Naive thymus-derived CD4-positive, alpha-beta T cell (primary cell): ENCODE measurements at regions not wholly inside any gene's neighbourhood (a gene's known extent, or its start where the extent isn't known, plus 50 kb on each side); places are given as distances from the start of the nearest gene placed in this dataset.
"Not testable (repeated sequence)": the region's sequence is repeated elsewhere in the genome, so short reads cannot be mapped to it uniquely, and the experiment has no call there.

Experiments
- ATAC-seq: fragments of 150-1000 bp; cut with Tn5 transposase; 2 replicates; pipeline ENCODE4 v1.10.0; 2021; ENCODE audit warnings: mild to moderate bottlenecking, moderate library complexity
- CTCF ChIA-PET: fragments of 350-600 bp; sonication (Branson Sonifier 250); formaldehyde crosslinking; loops from one replicate; lab custom pipeline; 2021; ENCODE audit warnings: antibody characterized with exemption; lab: Charles Lee
- POLR2A ChIA-PET: fragments of 350-600 bp; sonication (Branson Sonifier 250); formaldehyde crosslinking; loops from one replicate; lab custom pipeline; 2021; ENCODE audit warnings: antibody characterized with exemption, inconsistent platforms; lab: Charles Lee
- DNase-seq, 9 donors: peaks; one replicate each; pipeline versions ENCODE4 v3.0.0 to v3.0.0-alpha.2; 2020 to 2022; ENCODE audit warnings: mixed read lengths in 1 of 9
- H3K27ac ChIP-seq: one replicate; pipeline ENCODE4 v1.7.0; 2013; ENCODE audit warnings: mild to moderate bottlenecking, low read depth, low read length, moderate library complexity
- H3K27me3 ChIP-seq, 2 donors: one replicate each; pipeline ENCODE4 v1.7.0; 2013; ENCODE audit warnings: low read length in 2 of 2, mild to moderate bottlenecking in 2 of 2, moderate library complexity in 2 of 2; ENCODE audit not compliant: control insufficient read depth in 2 of 2, insufficient read depth in 2 of 2
- H3K36me3 ChIP-seq, 3 experiments: 1 replicate in 2 of 3; 2 replicates in 1 of 3; pipeline ENCODE4 v1.7.0; 2013; ENCODE audit warnings: low read length in 3 of 3, mild to moderate bottlenecking in 3 of 3, moderate library complexity in 1 of 3; ENCODE audit not compliant: insufficient read depth in 3 of 3, control insufficient read depth in 2 of 3
- H3K4me1 ChIP-seq, 2 donors: one replicate each; pipeline ENCODE4 v1.7.0; 2013; ENCODE audit warnings: low read length in 2 of 2, mild to moderate bottlenecking in 2 of 2, moderate library complexity in 1 of 2; ENCODE audit not compliant: control insufficient read depth in 2 of 2, insufficient read depth in 2 of 2
- H3K4me3 ChIP-seq: 2 replicates; pipeline ENCODE4 v1.7.0; 2013; ENCODE audit warnings: mild to moderate bottlenecking, low read length
- H3K9me3 ChIP-seq, 3 experiments: 1 replicate in 2 of 3; 2 replicates in 1 of 3; pipeline ENCODE4 v1.7.0; 2013; ENCODE audit warnings: low read length in 3 of 3; ENCODE audit not compliant: control insufficient read depth in 2 of 3
- H3K27ac Mint-ChIP-seq, 9 donors: one replicate each; pipeline ENCODE4 v1.8.0; 2020 to 2022; ENCODE audit warnings: mixed read lengths in 9 of 9, mild to moderate bottlenecking in 8 of 9, moderate library complexity in 5 of 9, inconsistent platforms in 2 of 9
- H3K27me3 Mint-ChIP-seq, 5 donors: one replicate each; pipeline ENCODE4 v1.8.0; 2021 to 2022; ENCODE audit warnings: mixed read lengths in 5 of 5, mild to moderate bottlenecking in 1 of 5
- H3K36me3 Mint-ChIP-seq, 5 donors: one replicate each; pipeline ENCODE4 v1.8.0; 2020 to 2022; ENCODE audit warnings: mixed read lengths in 5 of 5, mild to moderate bottlenecking in 3 of 5, inconsistent platforms in 1 of 5
- H3K4me1 Mint-ChIP-seq, 7 donors: one replicate each; pipeline ENCODE4 v1.8.0; 2020 to 2022; ENCODE audit warnings: mixed read lengths in 7 of 7, mild to moderate bottlenecking in 3 of 7, inconsistent platforms in 1 of 7
- H3K4me3 Mint-ChIP-seq, 10 donors: one replicate each; pipeline ENCODE4 v1.8.0; 2020 to 2022; ENCODE audit warnings: mild to moderate bottlenecking in 10 of 10, mixed read lengths in 10 of 10, moderate library complexity in 6 of 10, inconsistent platforms in 2 of 10
- H3K9me3 Mint-ChIP-seq, 11 donors: one replicate each; pipeline ENCODE4 v1.8.0; 2020 to 2022; ENCODE audit warnings: mixed read lengths in 11 of 11, mild to moderate bottlenecking in 4 of 11, inconsistent platforms in 1 of 11, moderate library complexity in 1 of 11
- intact Hi-C, 2 donors: fragments of 100-400 bp; cut with micrococcal nuclease; formaldehyde crosslinking; loops; one replicate each; pipeline ENCODE4 v1.15.1; 2023

DNA sequence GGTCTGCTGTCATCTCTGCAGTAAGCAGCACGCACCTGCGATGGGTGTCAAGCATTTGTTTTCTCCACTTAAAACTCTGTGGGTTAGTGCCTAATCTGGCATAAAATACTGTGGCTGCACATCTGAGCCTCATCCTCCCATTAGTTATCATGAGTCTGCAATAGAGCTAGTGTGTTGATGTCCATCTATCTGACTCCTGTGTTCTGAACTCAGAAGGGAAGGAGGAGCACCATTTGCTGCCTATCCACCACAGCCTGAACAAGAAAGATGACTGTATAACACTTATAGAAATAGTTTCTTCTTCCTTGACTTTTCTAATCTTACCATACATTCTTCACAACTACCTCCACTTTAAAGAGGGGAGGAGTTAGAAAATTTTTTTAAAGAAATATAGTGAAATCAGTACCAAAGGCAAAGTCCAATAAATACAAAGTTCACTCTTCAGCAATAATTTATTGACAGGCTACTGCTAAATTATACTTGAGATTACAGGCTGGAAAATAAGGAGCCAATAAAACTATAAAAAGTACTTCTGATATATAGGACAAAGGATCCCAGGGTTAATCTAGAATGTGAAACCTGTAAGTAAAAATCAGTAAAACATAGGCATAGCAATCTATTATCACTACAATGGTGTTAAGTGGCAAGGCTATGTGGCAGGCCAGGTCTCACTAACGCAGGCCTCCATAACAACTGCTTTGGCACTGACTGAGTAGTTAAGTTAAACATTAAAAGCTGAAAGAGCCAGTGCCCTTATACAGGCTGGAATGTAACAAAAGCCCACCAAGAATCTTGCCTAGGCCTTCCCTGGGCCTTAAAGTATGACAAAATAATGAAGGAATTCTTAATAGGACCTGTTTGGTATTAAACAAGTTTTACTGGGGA lies 70.2 kb downstream of the LGALS9C start:
- H3K36me3 ChIP-seq, H3K36me3 Mint-ChIP-seq, H3K4me1 Mint-ChIP-seq, H3K4me1 ChIP-seq, H3K9me3 Mint-ChIP-seq, H3K27ac Mint-ChIP-seq, DNase-seq, H3K9me3 ChIP-seq, H3K27ac ChIP-seq, H3K27me3 ChIP-seq, POLR2A ChIA-PET, H3K4me3 Mint-ChIP-seq, intact Hi-C loops, H3K4me3 ChIP-seq, CTCF ChIA-PET, H3K27me3 Mint-ChIP-seq, ATAC-seq: not testable (repeated sequence)

GRCh38 chr17:18557086-18557485 lies 80.5 kb downstream of the LGALS9C start:
- Mint-ChIP-seq H3K4me3 (peak overlapping the region in 1 of 10 donors; percentile 21), H3K36me3 (peaks cover 0 to 16% (median 7%) of the 10 kb centered on the region in 5 donors)
- H3K9me3 ChIP-seq, H3K27me3 Mint-ChIP-seq, H3K36me3 ChIP-seq, CTCF ChIA-PET, H3K27ac ChIP-seq, H3K9me3 Mint-ChIP-seq, H3K27me3 ChIP-seq, intact Hi-C loops, ATAC-seq, H3K4me1 ChIP-seq, POLR2A ChIA-PET, H3K27ac Mint-ChIP-seq, H3K4me1 Mint-ChIP-seq, H3K4me3 ChIP-seq: not testable (repeated sequence)
- peak in 1 of 9 donors; percentile 1 for DNase-seq

- H3K4me3 Mint-ChIP-seq: peak overlapping the region in 9 of 10 donors; percentile 33 to 88 (median 73)
- intact Hi-C loops, H3K36me3 ChIP-seq, POLR2A ChIA-PET, CTCF ChIA-PET, H3K9me3 Mint-ChIP-seq, H3K4me1 ChIP-seq, H3K27me3 Mint-ChIP-seq, H3K9me3 ChIP-seq, H3K4me3 ChIP-seq, H3K27ac ChIP-seq, H3K27me3 ChIP-seq: not testable (repeated sequence)
- H3K36me3 Mint-ChIP-seq: peaks cover 0 to 13% (median 6%) of the 10 kb centered on the region in 5 donors
- DNase-seq (peak in 2 of 9 donors; percentile 1 to 34), ATAC-seq (peak; percentile 82)
- peak overlapping the region in 6 of 9 donors; percentile 1 to 74 (median 45) for H3K27ac Mint-ChIP-seq
- H3K4me1 Mint-ChIP-seq: peaks cover 5 to 15% (median 11%) of the 10 kb centered on the region in 7 donors
Observed at GRCh38 chr17:18563381-18564098, 80.7 kb downstream of the TBC1D28 start.

DNA sequence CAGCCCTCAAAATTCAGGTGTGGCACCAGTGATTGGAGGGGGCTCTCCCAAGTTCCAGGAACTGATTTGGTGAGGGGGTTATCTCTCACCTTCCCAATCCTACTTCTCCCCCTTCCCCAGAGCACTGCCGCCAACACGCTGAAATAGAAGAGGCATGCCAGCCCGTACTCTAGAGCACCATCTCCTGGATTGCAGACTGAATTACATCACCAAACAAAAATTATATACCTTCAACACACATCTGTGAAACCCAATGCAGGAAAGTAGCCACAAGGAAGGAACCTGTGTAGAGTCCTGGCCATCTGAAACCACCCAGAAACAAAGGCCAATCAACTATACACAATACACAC lies 80.1 kb downstream of the TBC1D28 start:
- H3K27me3 Mint-ChIP-seq, H3K27me3 ChIP-seq, POLR2A ChIA-PET, H3K27ac ChIP-seq, H3K36me3 ChIP-seq, H3K4me1 ChIP-seq, CTCF ChIA-PET, H3K36me3 Mint-ChIP-seq, H3K9me3 Mint-ChIP-seq, H3K4me3 ChIP-seq, intact Hi-C loops, H3K9me3 ChIP-seq: not testable (repeated sequence)
- H3K4me1 Mint-ChIP-seq: peaks cover 5 to 15% (median 11%) of the 10 kb centered on the region in 7 donors
- H3K27ac Mint-ChIP-seq: peak overlapping the region in 8 of 9 donors; percentile 1 to 74 (median 42)
- H3K4me3 Mint-ChIP-seq: peak overlapping the region; percentile 15 to 88 (median 72)
- ATAC-seq (peak; percentile 91), DNase-seq (peak in 7 of 9 donors; percentile 14 to 67 (median 58))

- H3K9me3 Mint-ChIP-seq, H3K27me3 Mint-ChIP-seq, H3K27ac Mint-ChIP-seq, CTCF ChIA-PET, H3K4me3 ChIP-seq, H3K27ac ChIP-seq, H3K36me3 ChIP-seq, DNase-seq, H3K27me3 ChIP-seq, H3K9me3 ChIP-seq, intact Hi-C loops, H3K4me3 Mint-ChIP-seq, ATAC-seq, POLR2A ChIA-PET, H3K4me1 ChIP-seq: not testable (repeated sequence)
- H3K36me3 Mint-ChIP-seq: peaks cover 3 to 16% (median 8%) of the 10 kb centered on the region in 5 donors
- H3K4me1 Mint-ChIP-seq: peaks cover 7 to 14% (median 10%) of the 10 kb centered on the region in 7 donors
Observed at GRCh38 chr17:18568108-18568995, 75.8 kb downstream of the TBC1D28 start.

DNA sequence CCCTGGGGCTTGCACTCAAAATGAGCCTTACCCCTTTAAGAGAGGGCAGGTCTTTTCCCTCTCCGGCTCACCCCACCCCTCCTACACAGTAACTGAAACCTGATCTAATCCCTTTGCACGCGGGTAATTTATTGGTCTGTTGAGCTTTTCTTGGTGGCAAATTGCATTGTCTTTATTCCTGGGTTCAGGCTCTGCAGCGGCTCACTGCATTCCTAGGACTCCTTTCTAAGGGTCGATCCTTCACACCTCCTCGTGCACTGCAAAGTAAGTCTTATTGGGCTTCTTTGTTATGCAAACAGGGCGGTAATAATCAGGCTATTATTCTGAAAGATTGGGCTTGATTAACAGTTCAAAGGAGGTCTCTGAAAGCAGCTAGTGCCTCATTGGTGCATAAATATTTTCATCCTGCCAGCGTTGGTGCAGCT lies 74.7 kb downstream of the TBC1D28 start:
- H3K4me1 Mint-ChIP-seq, POLR2A ChIA-PET, H3K27ac ChIP-seq, CTCF ChIA-PET, H3K27ac Mint-ChIP-seq, H3K4me1 ChIP-seq, H3K4me3 ChIP-seq, H3K27me3 Mint-ChIP-seq, intact Hi-C loops, H3K36me3 ChIP-seq, H3K9me3 ChIP-seq, H3K9me3 Mint-ChIP-seq, ATAC-seq, DNase-seq, H3K27me3 ChIP-seq: not testable (repeated sequence)
- Mint-ChIP-seq H3K4me3 (peak overlapping the region in 3 of 10 donors; percentile 19 to 43 (median 28)), H3K36me3 (peaks cover 4 to 19% (median 8%) of the 10 kb centered on the region in 5 donors)
